ENCODE measurements at regions not wholly inside any gene's neighbourhood (a gene's known extent, or its start where the extent isn't known, plus 50 kb on each side); places are given as distances from the start of the nearest gene placed in this dataset.
A peak's percentile ranks its signal among the peaks of the same experiment; 100 is the strongest.

DNA sequence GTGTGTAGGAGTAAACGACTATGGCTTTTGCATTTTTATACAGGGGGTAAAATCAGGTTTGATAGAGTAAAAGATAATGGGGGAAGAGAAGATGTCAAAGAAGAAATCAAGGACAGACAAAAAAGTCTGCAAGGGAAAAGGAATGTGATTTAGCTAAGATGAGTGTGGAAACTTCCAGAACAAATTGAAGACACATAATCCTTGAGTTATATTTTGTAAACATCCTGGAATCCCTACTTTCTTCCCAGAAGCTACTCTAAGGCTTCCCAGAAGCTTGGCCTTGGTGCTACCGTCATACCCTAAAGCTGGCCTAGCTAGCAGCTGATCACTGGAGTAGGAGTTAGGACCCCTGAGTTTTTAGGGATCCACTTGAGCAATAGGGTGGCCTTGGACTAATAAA, 82.4 kb downstream of the BLID start:
- TF ChIP-seq TEAD4 (IDR thresholded peaks at IDR 0.05) (no peak), EGR1 (IDR thresholded peaks at IDR 0.05) (no peak), RAD21 (IDR thresholded peaks at IDR 0.05; ENCODE audit: low read depth) (no peak), EP300 (IDR thresholded peaks at IDR 0.05; ENCODE audit: borderline replicate concordance) (no peak), ZBTB7A (IDR thresholded peaks at IDR 0.05; ENCODE audit: low read depth) (no peak), TCF12 (IDR thresholded peaks at IDR 0.05; ENCODE audit: low read depth) (no peak)

DNA sequence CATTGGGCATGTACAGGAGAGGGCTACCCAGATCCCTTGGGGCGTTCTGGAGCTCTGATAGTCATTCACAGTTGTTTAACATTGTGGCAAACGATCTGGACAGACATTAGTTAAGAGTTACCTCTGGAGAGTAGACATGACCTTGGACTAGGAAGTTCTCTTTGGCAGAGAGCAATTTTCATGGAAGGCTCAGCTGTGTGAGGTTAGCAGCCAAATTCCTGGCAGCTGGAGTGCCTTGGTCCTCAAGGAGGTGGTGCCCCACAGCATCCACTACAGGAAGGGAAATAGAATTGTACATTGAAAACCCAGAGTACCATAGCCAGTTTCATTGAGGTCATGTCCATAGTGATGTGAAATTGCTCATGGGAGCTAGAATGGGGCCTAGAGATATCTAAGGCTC, 82.8 kb downstream of the BLID start:
- TF ChIP-seq CEBPB (IDR thresholded peaks at IDR 0.05): no peak
- TF ChIP-seq NFIC (IDR thresholded peaks at IDR 0.05): no peak
- TF ChIP-seq, protein P1, sequence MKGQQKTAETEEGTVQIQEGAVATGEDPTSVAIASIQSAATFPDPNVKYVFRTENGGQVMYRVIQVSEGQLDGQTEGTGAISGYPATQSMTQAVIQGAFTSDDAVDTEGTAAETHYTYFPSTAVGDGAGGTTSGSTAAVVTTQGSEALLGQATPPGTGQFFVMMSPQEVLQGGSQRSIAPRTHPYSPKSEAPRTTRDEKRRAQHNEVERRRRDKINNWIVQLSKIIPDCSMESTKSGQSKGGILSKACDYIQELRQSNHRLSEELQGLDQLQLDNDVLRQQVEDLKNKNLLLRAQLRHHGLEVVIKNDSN (IDR thresholded peaks at IDR 0.05): no peak
- TF ChIP-seq TEAD4 (IDR thresholded peaks at IDR 0.05): no peak

DNA sequence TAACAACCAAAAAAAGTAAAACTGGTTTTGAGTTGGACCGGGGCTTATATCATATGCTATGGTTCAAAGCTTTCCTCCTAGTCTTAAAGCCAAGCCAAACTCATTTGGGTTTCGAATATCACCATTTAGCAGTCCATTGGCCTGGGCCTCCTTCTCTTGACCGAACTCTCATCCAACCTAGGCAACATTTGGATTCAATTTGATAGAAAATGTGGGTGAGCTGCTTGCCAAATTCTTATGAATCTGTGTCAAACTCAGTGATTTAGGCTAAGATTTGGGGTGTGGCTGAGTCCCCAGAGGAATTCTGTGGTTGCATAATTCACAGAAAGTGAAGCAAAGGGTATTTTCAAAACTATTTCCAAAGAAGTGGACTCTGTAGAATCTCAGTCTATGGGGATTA, 83.7 kb downstream of the BLID start:
- TF ChIP-seq NFIC (IDR thresholded peaks at IDR 0.05) (no peak), CEBPB (IDR thresholded peaks at IDR 0.05) (0 out of 2 replicates have a peak, but pooled peaks have one; percentile 21), EP300 (IDR thresholded peaks at IDR 0.05; ENCODE audit: borderline replicate concordance) (no peak), RAD21 (IDR thresholded peaks at IDR 0.05; ENCODE audit: low read depth) (no peak)
- TF ChIP-seq, protein P1 (IDR thresholded peaks at IDR 0.05): no peak

DNA sequence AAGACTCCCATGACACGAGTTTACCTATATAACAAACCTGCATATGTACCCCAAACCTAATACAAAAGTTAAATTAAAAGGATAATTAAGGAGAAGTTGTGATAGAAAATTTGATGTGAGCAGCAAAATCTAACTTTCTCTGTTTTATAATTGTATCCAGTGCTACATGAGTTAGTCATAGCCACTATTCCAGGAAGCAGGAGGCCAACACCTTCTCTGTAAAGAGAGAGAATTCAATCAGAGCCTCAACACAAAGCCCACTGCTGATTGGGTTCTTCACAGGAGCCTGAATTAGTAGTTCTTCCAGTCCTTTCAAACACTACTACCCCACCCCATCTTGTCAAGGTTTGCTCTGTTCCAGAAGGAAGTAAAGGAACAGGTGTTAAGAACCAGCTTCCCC, 84.2 kb downstream of the BLID start:
- TF ChIP-seq TCF12 (IDR thresholded peaks at IDR 0.05; ENCODE audit: low read depth) (no peak), RAD21 (IDR thresholded peaks at IDR 0.05; ENCODE audit: low read depth) (no peak), EGR1 (IDR thresholded peaks at IDR 0.05) (no peak), EP300 (IDR thresholded peaks at IDR 0.05; ENCODE audit: borderline replicate concordance) (no peak), CREB1 (IDR thresholded peaks at IDR 0.05; ENCODE audit: low read depth) (no peak)
- TF ChIP-seq, protein P2, sequence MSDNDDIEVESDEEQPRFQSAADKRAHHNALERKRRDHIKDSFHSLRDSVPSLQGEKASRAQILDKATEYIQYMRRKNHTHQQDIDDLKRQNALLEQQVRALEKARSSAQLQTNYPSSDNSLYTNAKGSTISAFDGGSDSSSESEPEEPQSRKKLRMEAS (IDR thresholded peaks at IDR 0.05): no peak
- TF ChIP-seq, protein P3, sequence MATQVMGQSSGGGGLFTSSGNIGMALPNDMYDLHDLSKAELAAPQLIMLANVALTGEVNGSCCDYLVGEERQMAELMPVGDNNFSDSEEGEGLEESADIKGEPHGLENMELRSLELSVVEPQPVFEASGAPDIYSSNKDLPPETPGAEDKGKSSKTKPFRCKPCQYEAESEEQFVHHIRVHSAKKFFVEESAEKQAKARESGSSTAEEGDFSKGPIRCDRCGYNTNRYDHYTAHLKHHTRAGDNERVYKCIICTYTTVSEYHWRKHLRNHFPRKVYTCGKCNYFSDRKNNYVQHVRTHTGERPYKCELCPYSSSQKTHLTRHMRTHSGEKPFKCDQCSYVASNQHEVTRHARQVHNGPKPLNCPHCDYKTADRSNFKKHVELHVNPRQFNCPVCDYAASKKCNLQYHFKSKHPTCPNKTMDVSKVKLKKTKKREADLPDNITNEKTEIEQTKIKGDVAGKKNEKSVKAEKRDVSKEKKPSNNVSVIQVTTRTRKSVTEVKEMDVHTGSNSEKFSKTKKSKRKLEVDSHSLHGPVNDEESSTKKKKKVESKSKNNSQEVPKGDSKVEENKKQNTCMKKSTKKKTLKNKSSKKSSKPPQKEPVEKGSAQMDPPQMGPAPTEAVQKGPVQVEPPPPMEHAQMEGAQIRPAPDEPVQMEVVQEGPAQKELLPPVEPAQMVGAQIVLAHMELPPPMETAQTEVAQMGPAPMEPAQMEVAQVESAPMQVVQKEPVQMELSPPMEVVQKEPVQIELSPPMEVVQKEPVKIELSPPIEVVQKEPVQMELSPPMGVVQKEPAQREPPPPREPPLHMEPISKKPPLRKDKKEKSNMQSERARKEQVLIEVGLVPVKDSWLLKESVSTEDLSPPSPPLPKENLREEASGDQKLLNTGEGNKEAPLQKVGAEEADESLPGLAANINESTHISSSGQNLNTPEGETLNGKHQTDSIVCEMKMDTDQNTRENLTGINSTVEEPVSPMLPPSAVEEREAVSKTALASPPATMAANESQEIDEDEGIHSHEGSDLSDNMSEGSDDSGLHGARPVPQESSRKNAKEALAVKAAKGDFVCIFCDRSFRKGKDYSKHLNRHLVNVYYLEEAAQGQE (IDR thresholded peaks at IDR 0.05; ENCODE audit: low read depth): no peak

DNA sequence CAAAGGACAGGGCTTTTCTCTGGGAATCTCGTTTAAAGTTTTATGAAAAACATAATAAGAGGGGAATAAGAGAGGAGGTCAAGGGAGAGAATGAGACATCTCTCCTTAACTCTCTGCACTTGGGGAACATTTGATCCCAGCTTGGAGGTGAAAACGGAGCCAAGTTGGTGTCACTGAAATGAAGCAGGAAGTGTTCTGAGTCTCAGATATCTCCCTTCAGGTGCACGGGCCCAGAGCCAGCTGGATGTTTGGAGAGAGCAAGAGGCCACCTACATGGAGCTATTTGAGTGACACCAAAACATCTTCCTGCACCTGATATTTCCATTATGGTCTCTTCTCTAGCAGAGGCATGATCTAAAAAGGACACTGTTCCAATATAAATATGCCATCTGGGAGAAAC, 85.7 kb downstream of the BLID start:
- no peak for TF ChIP-seq FOXM1 (IDR thresholded peaks at IDR 0.05; ENCODE audit: borderline replicate concordance, low read depth)
- TF ChIP-seq EP300 (IDR thresholded peaks at IDR 0.05; ENCODE audit: borderline replicate concordance): no peak
- no peak for TF ChIP-seq EGR1 (IDR thresholded peaks at IDR 0.05)
- TF ChIP-seq, protein P3 (IDR thresholded peaks at IDR 0.05; ENCODE audit: low read depth): no peak
- TF ChIP-seq, protein P1 (IDR thresholded peaks at IDR 0.05): no peak
- TF ChIP-seq, protein P2 (IDR thresholded peaks at IDR 0.05): no peak
- TF ChIP-seq YY1 (IDR thresholded peaks at IDR 0.05; ENCODE audit: low read depth): no peak
- no peak for TF ChIP-seq NFIC (IDR thresholded peaks at IDR 0.05)

DNA sequence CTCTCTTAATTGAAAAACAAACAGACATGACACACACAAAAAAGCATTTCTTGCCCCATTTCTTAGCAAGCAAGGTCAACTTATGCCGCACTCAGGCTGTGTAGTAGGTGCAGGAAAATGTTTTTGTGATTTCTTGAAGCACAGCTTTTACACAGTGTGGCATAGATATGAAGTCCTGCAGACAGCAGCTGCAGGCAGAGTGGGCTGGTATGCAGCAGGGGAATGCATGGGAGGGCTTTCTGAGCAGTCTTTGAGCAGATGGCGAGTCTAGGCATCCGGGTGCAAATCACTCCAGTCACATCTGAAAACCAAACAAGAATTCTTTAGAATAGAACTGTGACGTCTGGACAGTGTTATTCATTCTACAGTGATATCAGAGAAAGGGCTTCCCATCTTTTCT, 87.5 kb downstream of the BLID start:
- TF ChIP-seq ZBTB7A (IDR thresholded peaks at IDR 0.05; ENCODE audit: low read depth) (no peak), RAD21 (IDR thresholded peaks at IDR 0.05; ENCODE audit: low read depth) (no peak), EGR1 (IDR thresholded peaks at IDR 0.05) (no peak), FOXM1 (IDR thresholded peaks at IDR 0.05; ENCODE audit: borderline replicate concordance, low read depth) (no peak), CEBPB (IDR thresholded peaks at IDR 0.05) (no peak)
- TF ChIP-seq, protein P1 (IDR thresholded peaks at IDR 0.05): no peak

DNA sequence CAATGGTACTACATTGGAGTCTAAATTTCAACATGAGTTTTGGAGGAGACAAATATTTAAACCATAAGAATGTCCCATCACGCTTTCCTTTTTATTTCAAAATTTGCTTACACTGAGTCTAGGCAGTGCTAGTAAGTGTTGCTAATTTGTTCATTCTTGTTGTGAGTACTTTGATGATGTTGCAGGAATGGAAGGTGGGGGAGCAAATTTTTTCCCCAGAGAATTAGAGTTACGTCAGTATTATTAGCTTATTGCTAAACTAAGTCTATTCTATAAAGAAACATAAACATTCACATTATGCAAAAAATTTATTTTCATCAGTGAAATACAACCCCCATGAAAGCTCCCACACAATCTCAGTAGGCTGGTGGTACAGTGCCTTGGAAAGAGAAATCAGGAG, 88.0 kb downstream of the BLID start:
- TF ChIP-seq NFIC (IDR thresholded peaks at IDR 0.05) (no peak), CREB1 (IDR thresholded peaks at IDR 0.05; ENCODE audit: low read depth) (no peak), ZBTB7A (IDR thresholded peaks at IDR 0.05; ENCODE audit: low read depth) (no peak), EGR1 (IDR thresholded peaks at IDR 0.05) (no peak), YY1 (IDR thresholded peaks at IDR 0.05; ENCODE audit: low read depth) (no peak), TAF1 (IDR thresholded peaks at IDR 0.05; ENCODE audit: low read depth) (no peak), RAD21 (IDR thresholded peaks at IDR 0.05; ENCODE audit: low read depth) (no peak), FOXM1 (IDR thresholded peaks at IDR 0.05; ENCODE audit: borderline replicate concordance, low read depth) (no peak)
- TF ChIP-seq, protein P2 (IDR thresholded peaks at IDR 0.05): no peak
- TF ChIP-seq, protein P3 (IDR thresholded peaks at IDR 0.05; ENCODE audit: low read depth): no peak
